Endothelial cell of umbilical vein (primary cell): ENCODE measurements at regions not wholly inside any gene's neighbourhood (a gene's known extent, or its start where the extent isn't known, plus 50 kb on each side); places are given as distances from the start of the nearest gene placed in this dataset.

Experiments
- BruUV-seq: library from RNA; stranded (reverse); fragments of 400-500 nt; replicated peaks from 2 replicates; lab custom pipeline; 2021; lab: Mats Ljungman, UMichigan
- CTCF ChIA-PET: fragments of 300-600, 350-600 bp; sonication (Branson Sonifier 250); formaldehyde crosslinking; loops from one replicate; lab custom pipeline; 2021; ENCODE audit warnings: antibody characterized with exemption, inconsistent platforms; lab: Charles Lee
- POLR2A ChIA-PET: fragments of 300-600, 350-600 bp; sonication (Branson Sonifier 250); formaldehyde crosslinking; loops from one replicate; lab custom pipeline; 2021; ENCODE audit warnings: antibody characterized with exemption, inconsistent platforms; lab: Charles Lee
- DNase-seq: peaks from one replicate; pipeline ENCODE4 v3.0.0-alpha.2; 2011; ENCODE audit warnings: low read depth, low spot score
- FAIRE-seq: peaks from 2 replicates; lab custom pipeline; 2011; peaks lifted over from hg19 to GRCh38; lab: Jason Lieb, UNC
- H2AFZ ChIP-seq: 2 replicates; pipeline ENCODE4 v1.6.0; 2012; ENCODE audit warnings: low read depth, low read length, control low read depth, inconsistent platforms
- H3K27ac ChIP-seq: 2 replicates; pipeline ENCODE4 v1.5.1; 2011; ENCODE audit warnings: low read depth, mild to moderate bottlenecking, control low read depth, low read length, moderate library complexity; ENCODE audit not compliant: insufficient read depth
- H3K27me3 ChIP-seq, 2 experiments: 2 replicates each; pipeline versions ENCODE4 v1.6.0 to v1.6.1; 2011; ENCODE audit warnings: low read length in 2 of 2, mixed read lengths in 1 of 2; ENCODE audit not compliant: control insufficient read depth in 2 of 2, insufficient read depth in 2 of 2
- H3K36me3 ChIP-seq, 2 experiments: 2 replicates in 1 of 2; 3 replicates in 1 of 2; pipeline ENCODE4 v1.5.1; 2011; ENCODE audit warnings: low read length in 2 of 2, mild to moderate bottlenecking in 1 of 2, moderate library complexity in 1 of 2; ENCODE audit not compliant: control insufficient read depth in 2 of 2, insufficient read depth in 2 of 2; ENCODE audit errors: extremely low read depth in 1 of 2
- H3K4me1 ChIP-seq: 3 replicates; pipeline ENCODE4 v1.5.1; 2011; ENCODE audit warnings: mild to moderate bottlenecking, low read length; ENCODE audit not compliant: control insufficient read depth, insufficient read depth; ENCODE audit errors: extremely low read depth
- H3K4me2 ChIP-seq: 2 replicates; pipeline ENCODE4 v1.6.1; 2011; ENCODE audit warnings: low read length, control low read depth, mixed read lengths; ENCODE audit not compliant: insufficient read depth
- H3K4me3 ChIP-seq, 3 experiments: fragments of 200-600 bp in 1 of 3; sonication (generic), shearing (Covaris generic) in 1 of 3; replicated peaks in 1 of 3; 2 replicates each; pipeline ENCODE4 v1.5.1; 2011 to 2016; ENCODE audit warnings: control low read depth in 3 of 3, low read length in 3 of 3, mild to moderate bottlenecking in 2 of 3, inconsistent platforms in 1 of 3, low read depth in 1 of 3, moderate library complexity in 1 of 3; ENCODE audit not compliant: insufficient read depth in 1 of 3
- H3K79me2 ChIP-seq: 2 replicates; pipeline ENCODE4 v1.6.0; 2012; ENCODE audit warnings: low read length, inconsistent platforms; ENCODE audit not compliant: control insufficient read depth, insufficient read depth
- H3K9ac ChIP-seq: replicated peaks from 2 replicates; pipeline ENCODE3; 2011; ENCODE audit warnings: low read length, control low read depth; ENCODE audit not compliant: insufficient read depth; ENCODE audit errors: extremely low read depth
- H3K9me1 ChIP-seq: replicated peaks from 3 replicates; pipeline ENCODE4 v1.6.0; 2011; ENCODE audit warnings: mild to moderate bottlenecking, low read length; ENCODE audit not compliant: control insufficient read depth, insufficient read depth; ENCODE audit errors: extremely low read depth
- H3K9me3 ChIP-seq: replicated peaks from 2 replicates; pipeline ENCODE4 v1.5.1; 2012; ENCODE audit warnings: low read length, inconsistent platforms; ENCODE audit not compliant: control insufficient read depth, insufficient read depth
- H4K20me1 ChIP-seq: replicated peaks from 2 replicates; pipeline ENCODE3; 2011; ENCODE audit warnings: mild to moderate bottlenecking, low read length; ENCODE audit not compliant: control insufficient read depth, insufficient read depth; ENCODE audit errors: extremely low read depth
- EZH2 ChIP-seq: IDR thresholded peaks from 2 replicates; pipeline ENCODE4 v1.6.1; 2012; ENCODE audit warnings: borderline replicate concordance, low read depth, mild to moderate bottlenecking, moderate library complexity, low read length, inconsistent platforms; ENCODE audit not compliant: severe bottlenecking
- FOS ChIP-seq: IDR thresholded peaks from 2 replicates; pipeline ENCODE4 v1.6.1; 2011; ENCODE audit warnings: mild to moderate bottlenecking, low read length, moderate library complexity, borderline replicate concordance; ENCODE audit not compliant: insufficient read depth
- GATA2 ChIP-seq: IDR thresholded peaks from 2 replicates; pipeline ENCODE4 v1.7.0; 2011; ENCODE audit warnings: low read depth, mild to moderate bottlenecking, moderate library complexity, mixed read lengths, low read length; ENCODE audit not compliant: insufficient read length, insufficient read depth
- JUN ChIP-seq: IDR thresholded peaks from 2 replicates; pipeline ENCODE4 v1.6.1; 2011; ENCODE audit warnings: borderline replicate concordance, low read depth; ENCODE audit not compliant: insufficient read length, insufficient read depth
- MYC ChIP-seq: IDR thresholded peaks from one replicate; pipeline ENCODE4 v1.6.1; 2011; ENCODE audit warnings: mild to moderate bottlenecking, low read depth, low read length
- POLR2A ChIP-seq: IDR thresholded peaks from 2 replicates; pipeline ENCODE4 v1.6.1; 2012; ENCODE audit warnings: low read depth, mild to moderate bottlenecking, control low read depth, low read length
- POLR2AphosphoS5 ChIP-seq: IDR thresholded peaks from 2 replicates; pipeline ENCODE4 v1.6.1; 2012; ENCODE audit warnings: low read depth, mild to moderate bottlenecking, control low read depth, low read length, moderate library complexity; ENCODE audit not compliant: insufficient read depth
- dilution Hi-C: fragments of 300-500 bp; cut with MboI; formaldehyde crosslinking; loops from one replicate; pipeline ENCODE4 v1.15.0; 2019; ENCODE audit warnings: low sequenced_read_pairs; ENCODE audit not compliant: extremely low pct_ligation_motif_present
- intact Hi-C: fragments of 100-400 bp; cut with micrococcal nuclease; formaldehyde crosslinking; loops from one replicate; pipeline ENCODE4 v1.10.0; 2022
- TF ChIP-seq, protein P1 (sequence below), 2 donors: IDR thresholded peaks; 1 replicate in 1 of 2; 2 replicates in 1 of 2; pipeline ENCODE4 v1.5.1; 2011; ENCODE audit warnings: low read length in 2 of 2, mild to moderate bottlenecking in 2 of 2, moderate library complexity in 2 of 2, control low read depth in 1 of 2, inconsistent platforms in 1 of 2, low read depth in 1 of 2; ENCODE audit not compliant: insufficient read depth in 1 of 2; ENCODE audit errors: extremely low read depth in 1 of 2
- TF ChIP-seq, protein P2 (sequence below): IDR thresholded peaks from 2 replicates; pipeline ENCODE4 v1.6.1; 2011; ENCODE audit not compliant: insufficient read depth, insufficient read length

DNA sequence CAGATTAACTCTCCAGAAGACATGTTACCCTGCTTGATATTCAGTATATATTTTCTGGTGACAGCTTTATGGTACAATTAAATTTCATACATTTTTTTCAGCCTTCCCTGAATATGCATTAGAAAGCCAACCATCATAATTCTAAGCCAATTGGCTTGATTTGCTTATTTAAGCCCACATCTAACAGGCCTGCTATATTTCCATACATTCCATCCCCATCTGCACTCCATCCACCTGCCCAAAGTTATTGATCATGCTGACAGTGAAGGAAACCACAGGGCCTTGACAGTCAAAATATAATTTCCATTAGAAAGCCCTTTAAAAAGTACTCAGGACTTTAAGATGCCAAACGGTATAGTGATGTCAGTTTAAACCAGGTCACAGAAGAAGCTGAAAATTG, 164.3 kb downstream of the GXYLT1 start:
- no peaks in the 10 kb centered on the region for H3K36me3 ChIP-seq
- BruUV-seq = no TSS peak
- no peak overlapping the region for H2AFZ ChIP-seq
- H3K27me3 ChIP-seq = no peaks in the 10 kb centered on the region
- H3K9ac ChIP-seq = no peak overlapping the region
- H3K4me1 ChIP-seq = no peaks in the 10 kb centered on the region
- ChIA-PET CTCF (interaction anchor here (1.2 to 1.3 kb wide), 2 partner anchors 12 to 43 kb away, joined by 3 to 4 read pairs; no protein-coding TSS in a partner anchor), POLR2A (no interaction called here)
- FAIRE-seq (no peak), DNase-seq (no peak)
- no peak overlapping the region for H3K4me2 ChIP-seq
- dilution Hi-C loops = no loop called here
- H3K9me3 ChIP-seq = no peaks in the 10 kb centered on the region
- no peak overlapping the region for H3K4me3 ChIP-seq
- intact Hi-C loops = no loop called here
- H3K9me1 ChIP-seq = no peaks in the 10 kb centered on the region
- TF ChIP-seq POLR2AphosphoS5 (no peak), MYC (no peak), FOS (no peak), JUN (no peak), POLR2A (no peak), GATA2 (no peak), EZH2 (no peak)
- TF ChIP-seq, protein P1, sequence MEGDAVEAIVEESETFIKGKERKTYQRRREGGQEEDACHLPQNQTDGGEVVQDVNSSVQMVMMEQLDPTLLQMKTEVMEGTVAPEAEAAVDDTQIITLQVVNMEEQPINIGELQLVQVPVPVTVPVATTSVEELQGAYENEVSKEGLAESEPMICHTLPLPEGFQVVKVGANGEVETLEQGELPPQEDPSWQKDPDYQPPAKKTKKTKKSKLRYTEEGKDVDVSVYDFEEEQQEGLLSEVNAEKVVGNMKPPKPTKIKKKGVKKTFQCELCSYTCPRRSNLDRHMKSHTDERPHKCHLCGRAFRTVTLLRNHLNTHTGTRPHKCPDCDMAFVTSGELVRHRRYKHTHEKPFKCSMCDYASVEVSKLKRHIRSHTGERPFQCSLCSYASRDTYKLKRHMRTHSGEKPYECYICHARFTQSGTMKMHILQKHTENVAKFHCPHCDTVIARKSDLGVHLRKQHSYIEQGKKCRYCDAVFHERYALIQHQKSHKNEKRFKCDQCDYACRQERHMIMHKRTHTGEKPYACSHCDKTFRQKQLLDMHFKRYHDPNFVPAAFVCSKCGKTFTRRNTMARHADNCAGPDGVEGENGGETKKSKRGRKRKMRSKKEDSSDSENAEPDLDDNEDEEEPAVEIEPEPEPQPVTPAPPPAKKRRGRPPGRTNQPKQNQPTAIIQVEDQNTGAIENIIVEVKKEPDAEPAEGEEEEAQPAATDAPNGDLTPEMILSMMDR (IDR thresholded peaks at IDR 0.05; ENCODE audit: extremely low read depth in 1 of 2, insufficient read depth in 1 of 2, low read depth in 1 of 2, low read length in 2 of 2) = no peak
- TF ChIP-seq, protein P2, sequence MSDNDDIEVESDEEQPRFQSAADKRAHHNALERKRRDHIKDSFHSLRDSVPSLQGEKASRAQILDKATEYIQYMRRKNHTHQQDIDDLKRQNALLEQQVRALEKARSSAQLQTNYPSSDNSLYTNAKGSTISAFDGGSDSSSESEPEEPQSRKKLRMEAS = no peak
- H3K79me2 ChIP-seq = no peaks in the 10 kb centered on the region
- H3K27ac ChIP-seq = no peak overlapping the region
- no peaks in the 10 kb centered on the region for H4K20me1 ChIP-seq
